ENCODE measurements at regions not wholly inside any gene's neighbourhood (a gene's known extent, or its start where the extent isn't known, plus 50 kb on each side); places are given as distances from the start of the nearest gene placed in this dataset.

DNA sequence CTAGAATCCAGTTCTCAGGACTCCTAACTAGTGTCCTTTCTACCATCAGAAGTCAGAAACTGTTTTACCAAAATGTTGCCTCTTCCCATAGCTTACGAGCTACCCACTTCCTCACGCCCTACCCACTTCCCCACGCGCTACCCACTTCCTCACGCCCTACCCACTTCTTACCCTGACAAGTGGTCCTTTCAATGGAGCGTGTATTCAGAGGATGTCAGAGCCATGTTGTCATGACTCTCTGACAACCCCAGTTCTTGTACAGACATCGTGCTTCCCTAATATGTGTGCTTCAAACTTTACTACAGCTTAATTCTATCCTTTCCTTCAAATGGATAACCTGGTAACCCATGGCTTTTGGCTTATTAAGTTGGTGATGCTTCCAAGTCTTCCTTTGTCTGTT is 84.8 kb upstream of the PHF14 start:
- DNase-seq (ENCODE audit: low spot score in 2 of 2), result no peak
- Histone ChIP-seq H3K4me3 (no peak overlapping the region), H3K4me1 (no peaks in the 10 kb centered on the region), H3K9me3 (no peaks in the 10 kb centered on the region), H3K27me3 (no peaks in the 10 kb centered on the region), H3K36me3 (no peaks in the 10 kb centered on the region), H3K27ac (no peak overlapping the region)
- TF ChIP-seq POLR2AphosphoS5 (IDR thresholded peaks at IDR 0.05) (no peak), CTCF (IDR thresholded peaks at IDR 0.05) (no peak), POLR2A (IDR thresholded peaks at IDR 0.05) (no peak)
- intact Hi-C loops (cut with DNase I; ENCODE audit: low total_unique reads), result no loop called here

GRCh38 chr7:10889266-10889898 is 84.3 kb upstream of the PHF14 start:
- H3K4me3 ChIP-seq, result no peak overlapping the region
- peak in 2 of 3 donors; percentile 37 to 39 for TF ChIP-seq CTCF (IDR thresholded peaks at IDR 0.05)
- no peak for TF ChIP-seq POLR2A (IDR thresholded peaks at IDR 0.05)
- TF ChIP-seq POLR2AphosphoS5 (IDR thresholded peaks at IDR 0.05), result no peak
- intact Hi-C loops (cut with DNase I; ENCODE audit: low total_unique reads), result no loop called here
- H3K27ac ChIP-seq, result no peak overlapping the region
- DNase-seq (ENCODE audit: low spot score in 2 of 2), result no peak
- no peaks in the 10 kb centered on the region for H3K9me3 ChIP-seq
- H3K36me3 ChIP-seq, result no peaks in the 10 kb centered on the region
- H3K27me3 ChIP-seq, result no peaks in the 10 kb centered on the region
- H3K4me1 ChIP-seq, result no peaks in the 10 kb centered on the region

DNA sequence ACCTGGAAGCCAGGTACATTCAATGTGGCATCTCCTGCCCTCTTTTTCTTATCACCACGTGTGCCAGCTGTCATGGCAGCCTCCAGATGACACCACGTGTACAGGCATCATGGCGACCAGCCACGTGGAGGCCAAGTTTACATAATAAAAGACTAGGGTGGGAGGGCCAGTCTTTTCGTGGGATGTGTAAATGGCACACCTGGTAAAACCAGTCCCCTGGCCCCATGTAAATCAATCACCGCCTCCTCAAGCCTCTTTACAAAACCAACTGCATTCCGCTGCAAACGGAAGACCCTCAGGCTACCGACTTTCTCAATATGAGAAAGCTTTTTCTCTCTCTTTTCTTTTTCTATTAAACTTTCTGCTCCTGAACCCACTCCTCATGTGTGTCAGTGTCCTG is 65.1 kb upstream of the PHF14 start:
- H3K27ac ChIP-seq, result no peak overlapping the region

GRCh38 chr7:10910447-10910846 is 63.2 kb upstream of the PHF14 start:
- H3K4me1 ChIP-seq, result no peaks in the 10 kb centered on the region
- H3K4me3 ChIP-seq, result no peak overlapping the region
- H3K27me3 ChIP-seq, result no peaks in the 10 kb centered on the region
- H3K27ac ChIP-seq, result no peak overlapping the region
- intact Hi-C loops (cut with DNase I; ENCODE audit: low total_unique reads), result no loop called here
- H3K36me3 ChIP-seq, result no peaks in the 10 kb centered on the region
- no peaks in the 10 kb centered on the region for H3K9me3 ChIP-seq
- DNase-seq (ENCODE audit: low spot score in 2 of 2), result no peak
- no peak for TF ChIP-seq POLR2A (IDR thresholded peaks at IDR 0.05)
- TF ChIP-seq POLR2AphosphoS5 (IDR thresholded peaks at IDR 0.05), result no peak
- no peak for TF ChIP-seq CTCF (IDR thresholded peaks at IDR 0.05)

More for the DNA sequence above, 65.1 kb upstream of the PHF14 start:
- Histone ChIP-seq H3K4me1 (no peaks in the 10 kb centered on the region), H3K9me3 (no peaks in the 10 kb centered on the region), H3K36me3 (no peaks in the 10 kb centered on the region), H3K4me3 (no peak overlapping the region), H3K27me3 (no peaks in the 10 kb centered on the region)
- no peak for DNase-seq (ENCODE audit: low spot score in 2 of 2)
- TF ChIP-seq POLR2A (IDR thresholded peaks at IDR 0.05), result no peak
- TF ChIP-seq POLR2AphosphoS5 (IDR thresholded peaks at IDR 0.05), result no peak
- TF ChIP-seq CTCF (IDR thresholded peaks at IDR 0.05), result no peak
- intact Hi-C loops (cut with DNase I; ENCODE audit: low total_unique reads), result no loop called here

GRCh38 chr7:10912077-10912476 is 61.6 kb upstream of the PHF14 start:
- no peak for DNase-seq (ENCODE audit: low spot score in 2 of 2)
- no peaks in the 10 kb centered on the region for H3K36me3 ChIP-seq
- no peaks in the 10 kb centered on the region for H3K9me3 ChIP-seq
- H3K27ac ChIP-seq, result no peak overlapping the region
- intact Hi-C loops (cut with DNase I; ENCODE audit: low total_unique reads), result no loop called here
- no peaks in the 10 kb centered on the region for H3K27me3 ChIP-seq
- TF ChIP-seq POLR2A (IDR thresholded peaks at IDR 0.05), result no peak
- H3K4me3 ChIP-seq, result no peak overlapping the region
- H3K4me1 ChIP-seq, result no peaks in the 10 kb centered on the region

- TF ChIP-seq POLR2A (IDR thresholded peaks at IDR 0.05), result no peak
- TF ChIP-seq POLR2AphosphoS5 (IDR thresholded peaks at IDR 0.05), result no peak
- no peak for TF ChIP-seq CTCF (IDR thresholded peaks at IDR 0.05)
- intact Hi-C loops (cut with DNase I; ENCODE audit: low total_unique reads), result no loop called here
Measured at GRCh38 chr7:10913457-10913856, 60.2 kb upstream of the PHF14 start.

More at GRCh38 chr7:10913457-10913856, 60.2 kb upstream of the PHF14 start:
- Histone ChIP-seq H3K36me3 (no peaks in the 10 kb centered on the region), H3K9me3 (no peaks in the 10 kb centered on the region), H3K27me3 (no peaks in the 10 kb centered on the region), H3K4me1 (no peaks in the 10 kb centered on the region), H3K4me3 (no peak overlapping the region), H3K27ac (no peak overlapping the region)
- no peak for DNase-seq (ENCODE audit: low spot score in 2 of 2)
